Neural cell (in vitro differentiated cells): ENCODE measurements at regions not wholly inside any gene's neighbourhood (a gene's known extent, or its start where the extent isn't known, plus 50 kb on each side); places are given as distances from the start of the nearest gene placed in this dataset.

Experiments
- H2AFZ ChIP-seq: fragments of 200-600, 300-800 bp; sonication (generic), shearing (Covaris generic); 2 replicates; pipeline ENCODE4 v1.6.0; 2014; ENCODE audit warnings: low read depth, mild to moderate bottlenecking, antibody characterized with exemption, low read length, moderate library complexity
- H3F3A ChIP-seq: fragments of 200-600 bp; shearing (Covaris generic); 2 replicates; pipeline ENCODE4 v1.6.1; 2016; ENCODE audit warnings: mild to moderate bottlenecking, moderate library complexity, mixed read lengths, antibody characterized with exemption, low read length; ENCODE audit not compliant: insufficient read depth, poor library complexity, severe bottlenecking
- H3K27ac ChIP-seq: fragments of 200-600, 300-800 bp; sonication (generic), shearing (Covaris generic); 2 replicates; pipeline ENCODE4 v1.5.1; 2014; ENCODE audit warnings: mild to moderate bottlenecking, low read length, moderate library complexity
- H3K27me3 ChIP-seq: fragments of 300-800, 200-600 bp; sonication (generic), shearing (Covaris generic); 2 replicates; pipeline ENCODE4 v1.6.0; 2014; ENCODE audit warnings: mild to moderate bottlenecking, low read depth, low read length, moderate library complexity; ENCODE audit not compliant: insufficient read depth
- H3K36me3 ChIP-seq: fragments of 300-800, 200-600 bp; sonication (generic), shearing (Covaris generic); 2 replicates; pipeline ENCODE4 v1.5.1; 2014; ENCODE audit warnings: mild to moderate bottlenecking, antibody characterized with exemption, low read length, moderate library complexity; ENCODE audit not compliant: insufficient read depth
- H3K4me2 ChIP-seq: fragments of 300-800, 200-600 bp; sonication (generic), shearing (Covaris generic); 2 replicates; pipeline ENCODE4 v1.6.0; 2014; ENCODE audit warnings: mild to moderate bottlenecking, low read length
- H3K4me3 ChIP-seq: fragments of 300-800, 200-600 bp; sonication (generic), shearing (Covaris generic); 2 replicates; pipeline ENCODE4 v1.5.1; 2014; ENCODE audit warnings: mild to moderate bottlenecking, low read length, moderate library complexity
- H3K79me2 ChIP-seq: fragments of 200-600 bp; shearing (Covaris generic); replicated peaks from 2 replicates; pipeline ENCODE4 v1.6.0; 2014; ENCODE audit warnings: mild to moderate bottlenecking, low read length, moderate library complexity; ENCODE audit not compliant: insufficient read depth
- H3K9ac ChIP-seq: fragments of 300-800, 200-600 bp; sonication (generic), shearing (Covaris generic); 2 replicates; pipeline ENCODE4 v1.6.1; 2016; ENCODE audit warnings: mild to moderate bottlenecking, low read length, mixed read lengths
- H3K9me2 ChIP-seq: fragments of 200-600 bp; shearing (Covaris generic); 2 replicates; pipeline ENCODE4 v1.6.1; 2016; ENCODE audit warnings: mild to moderate bottlenecking, low read length, mixed read lengths; ENCODE audit not compliant: insufficient read depth
- H3K9me3 ChIP-seq: fragments of 200-600, 300-800 bp; sonication (generic), shearing (Covaris generic); 2 replicates; pipeline ENCODE4 v1.6.1; 2016; ENCODE audit warnings: mild to moderate bottlenecking, mixed run types, low read length, moderate library complexity, mixed read lengths
- H4K20me1 ChIP-seq: fragments of 200-600 bp; shearing (Covaris generic); 2 replicates; pipeline ENCODE4 v1.6.1; 2016; ENCODE audit warnings: mild to moderate bottlenecking, mixed run types; ENCODE audit not compliant: insufficient read depth
- CTCF ChIP-seq: fragments of 450-650 bp; IDR thresholded peaks from 2 replicates; pipeline ENCODE4 v1.5.1; 2014; ENCODE audit warnings: antibody characterized with exemption, mild to moderate bottlenecking, moderate library complexity; ENCODE audit not compliant: poor library complexity, severe bottlenecking
- EP300 ChIP-seq: fragments of 450-650 bp; conservative IDR thresholded peaks from 2 replicates; pipeline ENCODE4 v1.6.1; 2014; ENCODE audit warnings: antibody characterized with exemption, mild to moderate bottlenecking, moderate library complexity; ENCODE audit not compliant: poor library complexity, severe bottlenecking
- EZH2 ChIP-seq: fragments of 200-600, 300-800 bp; shearing (Covaris generic), sonication (generic); IDR thresholded peaks from 2 replicates; pipeline ENCODE4 v1.6.1; 2014; ENCODE audit warnings: antibody characterized with exemption, low read length, borderline replicate concordance, mild to moderate bottlenecking; ENCODE audit not compliant: insufficient read depth, poor library complexity, severe bottlenecking
- MXI1 ChIP-seq: fragments of 450-650 bp; conservative IDR thresholded peaks from 2 replicates; pipeline ENCODE4 v1.6.1; 2014; ENCODE audit warnings: antibody characterized with exemption, mild to moderate bottlenecking; ENCODE audit not compliant: poor library complexity, severe bottlenecking
- POLR2AphosphoS5 ChIP-seq: IDR thresholded peaks from 2 replicates; pipeline ENCODE4 v1.6.1; 2012
- RAD21 ChIP-seq: fragments of 450-650 bp; conservative IDR thresholded peaks from 2 replicates; pipeline ENCODE4 v1.6.1; 2014; ENCODE audit warnings: antibody characterized with exemption, mild to moderate bottlenecking, moderate library complexity
- REST ChIP-seq: IDR thresholded peaks from 2 replicates; pipeline ENCODE4 v1.6.1; 2012; ENCODE audit warnings: borderline replicate concordance
- SMC3 ChIP-seq: fragments of 450-650 bp; conservative IDR thresholded peaks from 2 replicates; pipeline ENCODE4 v1.6.1; 2014; ENCODE audit warnings: antibody characterized with exemption, mild to moderate bottlenecking, moderate library complexity; ENCODE audit not compliant: poor library complexity
- TAF1 ChIP-seq: IDR thresholded peaks from 2 replicates; pipeline ENCODE4 v1.6.1; 2012; ENCODE audit warnings: low read depth

DNA sequence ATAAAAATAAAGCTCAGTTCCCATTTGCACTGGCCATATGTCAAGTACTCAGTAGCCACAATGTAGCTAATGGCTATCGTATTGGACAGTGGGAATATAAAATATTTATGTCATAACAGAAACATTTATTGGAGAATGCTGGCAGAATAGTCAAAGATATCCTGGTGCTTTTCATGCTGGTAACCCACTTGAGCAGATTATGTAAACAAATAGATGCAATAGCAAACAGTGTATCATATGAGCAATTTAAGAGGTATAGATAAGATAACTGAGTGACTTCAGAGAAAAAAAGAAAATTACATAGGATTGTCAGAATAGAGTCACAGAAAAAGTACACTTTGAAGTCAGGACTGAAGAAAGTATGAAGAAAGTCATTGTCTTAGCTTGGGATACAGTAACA is 426.6 kb downstream of the NDFIP2 start:
- H2AFZ ChIP-seq = no peak overlapping the region
- H4K20me1 ChIP-seq = no peaks in the 10 kb centered on the region
- no peak overlapping the region for H3K9ac ChIP-seq
- no peaks in the 10 kb centered on the region for H3K27me3 ChIP-seq
- H3K4me3 ChIP-seq = no peak overlapping the region
- no peaks in the 10 kb centered on the region for H3K36me3 ChIP-seq
- no peaks in the 10 kb centered on the region for H3F3A ChIP-seq
- H3K9me3 ChIP-seq = no peaks in the 10 kb centered on the region
- no peaks in the 10 kb centered on the region for H3K9me2 ChIP-seq
- H3K27ac ChIP-seq = no peak overlapping the region
- TF ChIP-seq EP300 (no peak), TAF1 (no peak), POLR2AphosphoS5 (no peak), SMC3 (no peak), REST (no peak), EZH2 (no peak), MXI1 (no peak), CTCF (no peak), RAD21 (no peak)
- no peaks in the 10 kb centered on the region for H3K79me2 ChIP-seq
- no peak overlapping the region for H3K4me2 ChIP-seq

DNA sequence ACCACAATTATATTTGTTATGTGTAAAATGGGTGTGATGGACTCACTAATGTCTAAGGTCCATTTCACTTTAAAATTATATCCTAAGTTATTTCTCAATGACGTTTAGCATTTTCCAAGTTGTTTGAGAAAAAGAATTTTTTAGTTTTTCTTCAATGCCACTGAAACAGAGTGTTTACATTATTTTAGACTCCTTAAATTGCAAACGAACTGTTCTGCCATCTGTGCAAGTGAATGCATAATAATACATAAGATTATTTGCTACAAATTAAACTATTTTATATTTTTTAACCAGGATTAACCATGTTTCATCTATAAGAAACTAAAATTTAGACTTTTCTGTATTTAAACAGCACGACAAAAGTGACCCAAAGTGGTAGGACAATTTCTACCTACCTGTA is 425.4 kb downstream of the NDFIP2 start:
- Histone ChIP-seq H3K4me2 (no peak overlapping the region), H3K27me3 (no peaks in the 10 kb centered on the region), H2AFZ (no peak overlapping the region), H3F3A (no peaks in the 10 kb centered on the region), H3K4me3 (no peak overlapping the region), H4K20me1 (no peaks in the 10 kb centered on the region), H3K27ac (no peak overlapping the region), H3K9me2 (no peaks in the 10 kb centered on the region), H3K9me3 (no peaks in the 10 kb centered on the region), H3K79me2 (no peaks in the 10 kb centered on the region), H3K9ac (no peak overlapping the region), H3K36me3 (no peaks in the 10 kb centered on the region)
- TF ChIP-seq MXI1 = no peak
- TF ChIP-seq EP300 = no peak
- TF ChIP-seq RAD21 = no peak
- TF ChIP-seq EZH2 = no peak
- no peak for TF ChIP-seq TAF1
- no peak for TF ChIP-seq REST
- no peak for TF ChIP-seq CTCF
- TF ChIP-seq SMC3 = no peak
- TF ChIP-seq POLR2AphosphoS5 = no peak
